MCF 10A (cell line): ENCODE measurements at regions not wholly inside any gene's neighbourhood (a gene's known extent, or its start where the extent isn't known, plus 50 kb on each side); places are given as distances from the start of the nearest gene placed in this dataset.

Experiments used
- BruUV-seq: library from RNA; stranded (reverse); fragments of 400-500 nt; replicated peaks from 2 replicates; lab custom pipeline; 2021; lab: Mats Ljungman, UMichigan
- CTCF ChIA-PET: fragments of 300-600 bp; sonication (Branson Sonifier 250); formaldehyde crosslinking; extraction: SDS; loops from one replicate; lab custom pipeline; 2021; ENCODE audit warnings: antibody characterized with exemption, inconsistent platforms; lab: Yijun Ruan, JAX
- POLR2A ChIA-PET: fragments of 300-600, 350-650 bp; sonication (Branson Sonifier 250); formaldehyde crosslinking; extraction: SDS; loops from one replicate; lab custom pipeline; 2020; ENCODE audit warnings: antibody characterized with exemption, inconsistent platforms; lab: Yijun Ruan, JAX
- DNase-seq: peaks from one replicate; pipeline ENCODE4 v3.0.0-alpha.2; 2018; ENCODE audit not compliant: unreplicated experiment
- H3K27ac Mint-ChIP-seq: one replicate; pipeline ENCODE4 v1.8.0; 2022; ENCODE audit warnings: mild to moderate bottlenecking, low read depth, mixed read lengths; ENCODE audit not compliant: unreplicated experiment
- H3K27me3 Mint-ChIP-seq: one replicate; pipeline ENCODE4 v1.8.0; 2022; ENCODE audit warnings: mixed read lengths; ENCODE audit not compliant: insufficient read depth, unreplicated experiment
- H3K36me3 Mint-ChIP-seq: one replicate; pipeline ENCODE4 v1.8.0; 2022; ENCODE audit warnings: mild to moderate bottlenecking, moderate library complexity, mixed read lengths; ENCODE audit not compliant: insufficient read depth, unreplicated experiment
- H3K4me1 Mint-ChIP-seq: one replicate; pipeline ENCODE4 v1.8.0; 2022; ENCODE audit warnings: mixed read lengths; ENCODE audit not compliant: insufficient read depth, unreplicated experiment
- H3K4me3 Mint-ChIP-seq: one replicate; pipeline ENCODE4 v1.8.0; 2022; ENCODE audit warnings: mild to moderate bottlenecking, moderate library complexity, mixed read lengths; ENCODE audit not compliant: unreplicated experiment
- H3K9me3 Mint-ChIP-seq: one replicate; pipeline ENCODE4 v1.8.0; 2022; ENCODE audit warnings: mixed read lengths; ENCODE audit not compliant: unreplicated experiment
- intact Hi-C: fragments of 100-400 bp; cut with micrococcal nuclease; formaldehyde crosslinking; loops from 2 replicates; pipeline ENCODE4 v1.14.1; 2022
- TF ChIP-seq, protein P1 (sequence below): fragments of 200-600 bp; IDR thresholded peaks from one replicate; pipeline ENCODE4 v1.8.0; 2022; ENCODE audit warnings: antibody characterized with exemption, mild to moderate bottlenecking; ENCODE audit not compliant: unreplicated experiment

DNA sequence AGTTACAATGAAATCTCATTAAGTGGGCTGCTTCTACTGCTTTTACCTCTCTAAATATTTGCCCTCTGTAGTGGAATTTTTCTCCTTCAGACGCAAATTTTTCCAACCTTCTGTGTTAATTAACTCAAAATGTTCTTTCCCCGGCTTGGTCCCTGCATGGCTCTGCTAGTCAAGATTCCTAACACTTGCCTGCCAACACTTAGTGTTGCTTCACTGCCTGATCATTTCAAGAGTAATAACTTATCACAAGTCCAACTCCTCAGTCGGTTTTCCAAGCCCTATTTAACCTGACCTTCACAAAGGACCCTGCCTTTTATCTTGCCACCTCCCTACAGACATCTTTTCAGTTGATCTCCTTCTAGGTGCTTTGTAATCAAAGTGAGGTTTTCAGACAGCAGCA lies 142.7 kb downstream of the HRH4 start:
- H3K27me3 Mint-ChIP-seq: peaks cover 17% of the 10 kb centered on the region
- TF ChIP-seq, protein P1, sequence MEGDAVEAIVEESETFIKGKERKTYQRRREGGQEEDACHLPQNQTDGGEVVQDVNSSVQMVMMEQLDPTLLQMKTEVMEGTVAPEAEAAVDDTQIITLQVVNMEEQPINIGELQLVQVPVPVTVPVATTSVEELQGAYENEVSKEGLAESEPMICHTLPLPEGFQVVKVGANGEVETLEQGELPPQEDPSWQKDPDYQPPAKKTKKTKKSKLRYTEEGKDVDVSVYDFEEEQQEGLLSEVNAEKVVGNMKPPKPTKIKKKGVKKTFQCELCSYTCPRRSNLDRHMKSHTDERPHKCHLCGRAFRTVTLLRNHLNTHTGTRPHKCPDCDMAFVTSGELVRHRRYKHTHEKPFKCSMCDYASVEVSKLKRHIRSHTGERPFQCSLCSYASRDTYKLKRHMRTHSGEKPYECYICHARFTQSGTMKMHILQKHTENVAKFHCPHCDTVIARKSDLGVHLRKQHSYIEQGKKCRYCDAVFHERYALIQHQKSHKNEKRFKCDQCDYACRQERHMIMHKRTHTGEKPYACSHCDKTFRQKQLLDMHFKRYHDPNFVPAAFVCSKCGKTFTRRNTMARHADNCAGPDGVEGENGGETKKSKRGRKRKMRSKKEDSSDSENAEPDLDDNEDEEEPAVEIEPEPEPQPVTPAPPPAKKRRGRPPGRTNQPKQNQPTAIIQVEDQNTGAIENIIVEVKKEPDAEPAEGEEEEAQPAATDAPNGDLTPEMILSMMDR: no peak
- no peaks in the 10 kb centered on the region for H3K9me3 Mint-ChIP-seq
- no TSS peak for BruUV-seq
- no peak overlapping the region for H3K4me3 Mint-ChIP-seq
- no peak overlapping the region for H3K27ac Mint-ChIP-seq
- CTCF ChIA-PET: interaction anchor here (0.6 to 8.3 kb wide), 3 partner anchors 59 to 123 kb away, joined by 3 to 120 read pairs (median 10); no protein-coding TSS in a partner anchor
- DNase-seq: no peak
- intact Hi-C loops: loop anchor here (5.0 kb wide), 1 partner anchor 61 kb away; no protein-coding TSS in a partner anchor
- POLR2A ChIA-PET: no interaction called here
- H3K36me3 Mint-ChIP-seq: no peaks in the 10 kb centered on the region
- no peaks in the 10 kb centered on the region for H3K4me1 Mint-ChIP-seq

- no peaks in the 10 kb centered on the region for H3K27me3 Mint-ChIP-seq
- intact Hi-C loops: no loop called here
- no TSS peak for BruUV-seq
- CTCF ChIA-PET: interaction anchor here (0.6 to 2.7 kb wide), 8 partner anchors 9 to 122 kb away, joined by 3 to 13 read pairs (median 4); no protein-coding TSS in a partner anchor
- H3K4me1 Mint-ChIP-seq: no peaks in the 10 kb centered on the region
- no peak overlapping the region for H3K27ac Mint-ChIP-seq
- H3K36me3 Mint-ChIP-seq: no peaks in the 10 kb centered on the region
- TF ChIP-seq, protein P1: no peak
- H3K9me3 Mint-ChIP-seq: no peaks in the 10 kb centered on the region
- no peak for DNase-seq
- POLR2A ChIA-PET: no interaction called here
- H3K4me3 Mint-ChIP-seq: no peak overlapping the region
Measured at GRCh38 chr18:24605444-24605843, 145.0 kb downstream of the HRH4 start.

- TF ChIP-seq, protein P1: no peak
- Mint-ChIP-seq H3K4me1 (no peaks in the 10 kb centered on the region), H3K27ac (no peak overlapping the region), H3K4me3 (no peak overlapping the region), H3K9me3 (no peaks in the 10 kb centered on the region), H3K27me3 (no peaks in the 10 kb centered on the region), H3K36me3 (no peaks in the 10 kb centered on the region)
- ChIA-PET POLR2A (interaction anchor here (0.6 kb wide), 1 partner anchor 211 kb away, joined by 5 read pairs; no protein-coding TSS in a partner anchor), CTCF (interaction anchor here (0.7 to 2.2 kb wide), 3 partner anchors 63 to 117 kb away, joined by 3 to 9 read pairs (median 7); no protein-coding TSS in a partner anchor)
- intact Hi-C loops: no loop called here
- DNase-seq: no peak
- BruUV-seq: no TSS peak
Measured at GRCh38 chr18:24609254-24609653, 148.8 kb downstream of the HRH4 start.

GRCh38 chr18:24611075-24611474 lies 150.6 kb downstream of the HRH4 start:
- POLR2A ChIA-PET: no interaction called here
- TF ChIP-seq, protein P1: no peak
- H3K9me3 Mint-ChIP-seq: no peaks in the 10 kb centered on the region
- H3K4me1 Mint-ChIP-seq: no peaks in the 10 kb centered on the region
- no peaks in the 10 kb centered on the region for H3K36me3 Mint-ChIP-seq
- CTCF ChIA-PET: interaction anchor here (0.7 to 1.0 kb wide), 2 partner anchors 115 to 251 kb away, joined by 3 read pairs; no protein-coding TSS in a partner anchor
- intact Hi-C loops: no loop called here
- H3K27me3 Mint-ChIP-seq: no peaks in the 10 kb centered on the region
- H3K27ac Mint-ChIP-seq: no peak overlapping the region
- H3K4me3 Mint-ChIP-seq: no peak overlapping the region
- no TSS peak for BruUV-seq
- no peak for DNase-seq
